ENCODE measurements at regions not wholly inside any gene's neighbourhood (a gene's known extent, or its start where the extent isn't known, plus 50 kb on each side); places are given as distances from the start of the nearest gene placed in this dataset.

- Histone ChIP-seq H2AFZ (ENCODE audit: low read depth, low read length) (no peak overlapping the region), H4K20me1 (replicated peaks; ENCODE audit: control insufficient read depth, insufficient read depth, low read length) (peaks cover 3% of the 10 kb centered on the region; the same call in 1 of the 2 replicates), H3K9ac (ENCODE audit: insufficient read depth in 1 of 2, low read depth in 2 of 2, low read length in 2 of 2) (no peak overlapping the region), H3K4me2 (ENCODE audit: insufficient read depth, low read length) (no peak overlapping the region), H3K9me1 (ENCODE audit: control insufficient read depth, insufficient read depth, low read length) (no peaks in the 10 kb centered on the region), H3K36me3 (ENCODE audit: control insufficient read depth, insufficient read depth, low read length) (no peaks in the 10 kb centered on the region), H3K4me3 (no peak overlapping the region), H3K27me3 (ENCODE audit: control insufficient read depth in 2 of 2, insufficient read depth in 2 of 2, low read length in 2 of 2) (0 out of 5 replicates have a peak, but pooled peaks cover 0 to 3% of the 10 kb centered on the region in 2 experiments), H3K9me3 (replicated peaks; ENCODE audit: control insufficient read depth, insufficient read depth, low read depth, low read length) (no peaks in the 10 kb centered on the region), H3K4me1 (replicated peaks in 1 of 2; ENCODE audit: control insufficient read depth in 2 of 2, insufficient read depth in 2 of 2, low read length in 2 of 2) (no peaks in the 10 kb centered on the region), H3K27ac (ENCODE audit: extremely low read depth, low read depth, low read length) (no peak overlapping the region), H3K79me2 (ENCODE audit: control insufficient read depth, insufficient read depth, low read length) (no peaks in the 10 kb centered on the region)
- DNase-seq (ENCODE audit: extremely low read depth in 1 of 4, low spot score in 3 of 4) (peak; percentile 22 to 47 (median 26)), ATAC-seq (peak; percentile 98), FAIRE-seq (peak; percentile 79)
- TF ChIP-seq C11orf30 (IDR thresholded peaks at IDR 0.05; ENCODE audit: low read depth): no peak
- TF ChIP-seq CBX2 (IDR thresholded peaks at IDR 0.05; ENCODE audit: insufficient read depth, low read length, poor library complexity, severe bottlenecking): no peak
- peak; percentile 78 to 99 (median 99) for TF ChIP-seq CTCF (IDR thresholded peaks at IDR 0.05 in 2 of 3, conservative IDR thresholded peaks at IDR 0.05 in 1 of 3; ENCODE audit: insufficient read depth in 2 of 3, low read depth in 1 of 3, low read length in 3 of 3)
- peak; percentile 92 for TF ChIP-seq CTCFL (IDR thresholded peaks at IDR 0.05; ENCODE audit: borderline replicate concordance, insufficient read depth, low read depth, low read length, poor library complexity, severe bottlenecking)
- no peak for TF ChIP-seq ZNF511 (CRISPR knock-in tag; IDR thresholded peaks at IDR 0.05)
- TF ChIP-seq RAD21 (CRISPR knock-in tag; conservative IDR thresholded peaks at IDR 0.05 in 1 of 2, IDR thresholded peaks at IDR 0.05 in 1 of 2): peak; percentile 8 to 62; a peak in 2 of 4 replicates
- TF ChIP-seq SMC3 (conservative IDR thresholded peaks at IDR 0.05; ENCODE audit: insufficient read depth, low read depth, low read length): peak; percentile 34
- no TSS peak for BruUV-seq (replicated peaks)
- WGBS (ENCODE audit: insufficient coverage, low coverage, missing lambda C conversion rate): 0% methylated on average over 4 of the region's 4 CpGs
- CTCF ChIA-PET (ENCODE audit: low intra/inter-chr PET ratio): interaction anchor here (1.5 kb wide), 1 partner anchor 273 kb away, joined by 8 read pairs; no protein-coding TSS in a partner anchor
- intact Hi-C loops (cut with micrococcal nuclease): loop anchor here (1.0 to 10.0 kb wide), 2 partner anchors 200 to 273 kb away; no protein-coding TSS in a partner anchor
- POLR2A ChIA-PET: interaction anchor here (0.7 kb wide), 1 partner anchor 769 kb away, joined by 3 read pairs; no protein-coding TSS in a partner anchor
- in situ Hi-C loops (cut with MboI): loop anchor here (10.0 kb wide), 1 partner anchor 270 kb away; no protein-coding TSS in a partner anchor
These were observed 280.6 kb upstream of the PWP1 start for GRCh38 chr12:107404981-107405380.
